ENCODE measurements at regions not wholly inside any gene's neighbourhood (a gene's known extent, or its start where the extent isn't known, plus 50 kb on each side); places are given as distances from the start of the nearest gene placed in this dataset.
"Not testable (repeated sequence)": the region's sequence is repeated elsewhere in the genome, so short reads cannot be mapped to it uniquely, and the experiment has no call there.

DNA sequence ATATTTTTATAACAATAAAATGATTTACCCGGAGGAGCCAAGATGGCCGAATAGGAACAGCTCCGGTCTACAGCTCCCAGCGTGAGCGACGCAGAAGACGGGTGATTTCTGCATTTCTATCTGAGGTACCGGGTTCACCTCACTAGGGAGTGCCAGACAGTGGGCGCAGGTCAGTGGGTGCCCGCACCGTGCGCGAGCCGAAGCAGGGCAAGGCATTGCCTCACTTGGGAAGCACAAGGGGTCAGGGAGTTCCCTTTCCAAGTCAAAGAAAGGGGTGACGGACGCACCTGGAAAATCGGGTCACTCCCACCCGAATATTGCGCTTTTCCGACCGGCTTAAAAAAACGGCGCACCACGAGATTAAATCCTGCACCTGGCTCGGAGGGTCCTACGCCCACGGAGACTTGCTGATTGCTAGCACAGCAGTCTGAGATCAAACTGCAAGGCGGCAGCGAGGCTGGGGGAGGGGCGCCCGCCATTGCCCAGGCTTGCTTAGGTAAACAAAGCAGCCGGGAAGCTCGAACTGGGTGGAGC, 53.3 kb upstream of the HECW1 start:
- TF ChIP-seq, protein P1, sequence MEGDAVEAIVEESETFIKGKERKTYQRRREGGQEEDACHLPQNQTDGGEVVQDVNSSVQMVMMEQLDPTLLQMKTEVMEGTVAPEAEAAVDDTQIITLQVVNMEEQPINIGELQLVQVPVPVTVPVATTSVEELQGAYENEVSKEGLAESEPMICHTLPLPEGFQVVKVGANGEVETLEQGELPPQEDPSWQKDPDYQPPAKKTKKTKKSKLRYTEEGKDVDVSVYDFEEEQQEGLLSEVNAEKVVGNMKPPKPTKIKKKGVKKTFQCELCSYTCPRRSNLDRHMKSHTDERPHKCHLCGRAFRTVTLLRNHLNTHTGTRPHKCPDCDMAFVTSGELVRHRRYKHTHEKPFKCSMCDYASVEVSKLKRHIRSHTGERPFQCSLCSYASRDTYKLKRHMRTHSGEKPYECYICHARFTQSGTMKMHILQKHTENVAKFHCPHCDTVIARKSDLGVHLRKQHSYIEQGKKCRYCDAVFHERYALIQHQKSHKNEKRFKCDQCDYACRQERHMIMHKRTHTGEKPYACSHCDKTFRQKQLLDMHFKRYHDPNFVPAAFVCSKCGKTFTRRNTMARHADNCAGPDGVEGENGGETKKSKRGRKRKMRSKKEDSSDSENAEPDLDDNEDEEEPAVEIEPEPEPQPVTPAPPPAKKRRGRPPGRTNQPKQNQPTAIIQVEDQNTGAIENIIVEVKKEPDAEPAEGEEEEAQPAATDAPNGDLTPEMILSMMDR (IDR thresholded peaks at IDR 0.05), result not testable (repeated sequence)
- not testable (repeated sequence) for TF ChIP-seq RXRA (IDR thresholded peaks at IDR 0.05; ENCODE audit: borderline replicate concordance, low read depth); EP300 (IDR thresholded peaks at IDR 0.05; ENCODE audit: borderline replicate concordance in 1 of 2, low read depth in 1 of 2, low read length in 1 of 2); EZH2phosphoT487 (IDR thresholded peaks at IDR 0.05; ENCODE audit: borderline replicate concordance, low read depth); TAF1 (IDR thresholded peaks at IDR 0.05; ENCODE audit: borderline replicate concordance, low read depth, low read length)
- TF ChIP-seq, protein P2, sequence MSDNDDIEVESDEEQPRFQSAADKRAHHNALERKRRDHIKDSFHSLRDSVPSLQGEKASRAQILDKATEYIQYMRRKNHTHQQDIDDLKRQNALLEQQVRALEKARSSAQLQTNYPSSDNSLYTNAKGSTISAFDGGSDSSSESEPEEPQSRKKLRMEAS (IDR thresholded peaks at IDR 0.05; ENCODE audit: low read depth), result not testable (repeated sequence)
- TF ChIP-seq, protein P3, sequence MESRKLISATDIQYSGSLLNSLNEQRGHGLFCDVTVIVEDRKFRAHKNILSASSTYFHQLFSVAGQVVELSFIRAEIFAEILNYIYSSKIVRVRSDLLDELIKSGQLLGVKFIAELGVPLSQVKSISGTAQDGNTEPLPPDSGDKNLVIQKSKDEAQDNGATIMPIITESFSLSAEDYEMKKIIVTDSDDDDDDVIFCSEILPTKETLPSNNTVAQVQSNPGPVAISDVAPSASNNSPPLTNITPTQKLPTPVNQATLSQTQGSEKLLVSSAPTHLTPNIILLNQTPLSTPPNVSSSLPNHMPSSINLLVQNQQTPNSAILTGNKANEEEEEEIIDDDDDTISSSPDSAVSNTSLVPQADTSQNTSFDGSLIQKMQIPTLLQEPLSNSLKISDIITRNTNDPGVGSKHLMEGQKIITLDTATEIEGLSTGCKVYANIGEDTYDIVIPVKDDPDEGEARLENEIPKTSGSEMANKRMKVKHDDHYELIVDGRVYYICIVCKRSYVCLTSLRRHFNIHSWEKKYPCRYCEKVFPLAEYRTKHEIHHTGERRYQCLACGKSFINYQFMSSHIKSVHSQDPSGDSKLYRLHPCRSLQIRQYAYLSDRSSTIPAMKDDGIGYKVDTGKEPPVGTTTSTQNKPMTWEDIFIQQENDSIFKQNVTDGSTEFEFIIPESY (IDR thresholded peaks at IDR 0.05; ENCODE audit: borderline replicate concordance, low read depth), result not testable (repeated sequence)
- TF ChIP-seq, protein P4, sequence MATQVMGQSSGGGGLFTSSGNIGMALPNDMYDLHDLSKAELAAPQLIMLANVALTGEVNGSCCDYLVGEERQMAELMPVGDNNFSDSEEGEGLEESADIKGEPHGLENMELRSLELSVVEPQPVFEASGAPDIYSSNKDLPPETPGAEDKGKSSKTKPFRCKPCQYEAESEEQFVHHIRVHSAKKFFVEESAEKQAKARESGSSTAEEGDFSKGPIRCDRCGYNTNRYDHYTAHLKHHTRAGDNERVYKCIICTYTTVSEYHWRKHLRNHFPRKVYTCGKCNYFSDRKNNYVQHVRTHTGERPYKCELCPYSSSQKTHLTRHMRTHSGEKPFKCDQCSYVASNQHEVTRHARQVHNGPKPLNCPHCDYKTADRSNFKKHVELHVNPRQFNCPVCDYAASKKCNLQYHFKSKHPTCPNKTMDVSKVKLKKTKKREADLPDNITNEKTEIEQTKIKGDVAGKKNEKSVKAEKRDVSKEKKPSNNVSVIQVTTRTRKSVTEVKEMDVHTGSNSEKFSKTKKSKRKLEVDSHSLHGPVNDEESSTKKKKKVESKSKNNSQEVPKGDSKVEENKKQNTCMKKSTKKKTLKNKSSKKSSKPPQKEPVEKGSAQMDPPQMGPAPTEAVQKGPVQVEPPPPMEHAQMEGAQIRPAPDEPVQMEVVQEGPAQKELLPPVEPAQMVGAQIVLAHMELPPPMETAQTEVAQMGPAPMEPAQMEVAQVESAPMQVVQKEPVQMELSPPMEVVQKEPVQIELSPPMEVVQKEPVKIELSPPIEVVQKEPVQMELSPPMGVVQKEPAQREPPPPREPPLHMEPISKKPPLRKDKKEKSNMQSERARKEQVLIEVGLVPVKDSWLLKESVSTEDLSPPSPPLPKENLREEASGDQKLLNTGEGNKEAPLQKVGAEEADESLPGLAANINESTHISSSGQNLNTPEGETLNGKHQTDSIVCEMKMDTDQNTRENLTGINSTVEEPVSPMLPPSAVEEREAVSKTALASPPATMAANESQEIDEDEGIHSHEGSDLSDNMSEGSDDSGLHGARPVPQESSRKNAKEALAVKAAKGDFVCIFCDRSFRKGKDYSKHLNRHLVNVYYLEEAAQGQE (IDR thresholded peaks at IDR 0.05; ENCODE audit: low read depth, low read length), result not testable (repeated sequence)
